Activated CD4-positive, alpha-beta T cell treated with anti-CD3 and anti-CD28 coated beads, Interleukin-2, amount 10 ng/mL, durations not matched to agents 24 days and 14 days (primary cell): ENCODE measurements at regions not wholly inside any gene's neighbourhood (a gene's known extent, or its start where the extent isn't known, plus 50 kb on each side); places are given as distances from the start of the nearest gene placed in this dataset.

ENCODE experiments used
- DNase-seq: peaks from one replicate; pipeline ENCODE4 v3.0.0; 2022
- H3K27ac Mint-ChIP-seq: one replicate; pipeline ENCODE4 v1.8.0; 2022; ENCODE audit warnings: mild to moderate bottlenecking, mixed read lengths
- H3K27me3 Mint-ChIP-seq: one replicate; pipeline ENCODE4 v1.8.0; 2022; ENCODE audit warnings: mixed read lengths
- H3K36me3 Mint-ChIP-seq: one replicate; pipeline ENCODE4 v1.8.0; 2022; ENCODE audit warnings: low read depth, mild to moderate bottlenecking, mixed read lengths
- H3K4me1 Mint-ChIP-seq: one replicate; pipeline ENCODE4 v1.8.0; 2021; ENCODE audit warnings: mixed read lengths
- H3K4me3 Mint-ChIP-seq: one replicate; pipeline ENCODE4 v1.8.0; 2022; ENCODE audit warnings: mild to moderate bottlenecking, moderate library complexity, mixed read lengths
- H3K9me3 Mint-ChIP-seq: one replicate; pipeline ENCODE4 v1.8.0; 2021; ENCODE audit warnings: mixed read lengths
- intact Hi-C: fragments of 100-400 bp; cut with micrococcal nuclease; formaldehyde crosslinking; loops from one replicate; pipeline ENCODE4 v1.15.1; 2023

DNA sequence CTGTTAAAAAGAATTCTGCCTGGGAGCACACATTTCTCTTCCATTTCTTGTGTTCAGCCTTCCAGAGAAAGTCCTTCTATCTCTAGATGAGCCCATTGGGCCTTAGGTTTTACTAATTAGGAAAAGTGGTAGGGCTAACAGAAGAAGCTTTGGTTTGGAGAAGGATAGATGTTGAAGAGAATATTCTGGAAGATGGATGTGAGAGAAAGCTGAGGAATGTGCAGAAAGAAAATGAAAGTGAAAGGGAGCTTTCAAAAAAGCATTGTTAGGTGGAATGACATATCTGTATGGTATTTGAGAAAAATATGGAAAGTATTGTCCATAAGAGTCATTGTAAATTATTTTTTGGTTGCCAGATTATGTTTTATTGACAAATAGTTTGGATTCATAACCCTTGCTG, 474.8 kb upstream of the SLIT2 start:
- Mint-ChIP-seq H3K4me1 (no peaks in the 10 kb centered on the region), H3K27ac (no peak overlapping the region), H3K9me3 (peaks cover 12% of the 10 kb centered on the region), H3K27me3 (no peaks in the 10 kb centered on the region), H3K36me3 (no peaks in the 10 kb centered on the region), H3K4me3 (no peak overlapping the region)
- DNase-seq: no peak
- intact Hi-C loops: no loop called here

DNA sequence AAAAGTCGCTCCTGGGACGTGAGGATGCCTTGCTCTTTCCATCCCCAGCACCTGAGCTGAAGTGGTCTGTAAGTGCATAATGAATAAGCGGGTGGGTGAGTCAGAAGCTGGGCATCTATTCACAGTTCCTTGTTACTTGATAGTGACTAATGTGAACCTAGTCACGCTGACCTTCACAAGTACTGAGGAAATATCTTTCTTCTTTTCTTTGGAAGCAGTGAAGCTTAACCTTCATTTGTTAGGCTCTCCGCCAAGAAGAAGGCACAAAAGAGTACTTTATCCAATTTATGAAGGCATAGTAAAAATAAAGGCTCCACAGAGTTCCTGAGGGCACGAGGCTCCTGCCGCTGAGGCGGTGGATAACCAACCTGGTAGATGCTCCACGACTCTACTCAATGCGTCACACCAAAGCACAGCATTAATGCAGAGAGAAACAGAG, 475.7 kb upstream of the SLIT2 start:
- Mint-ChIP-seq H3K27me3 (no peaks in the 10 kb centered on the region), H3K4me3 (no peak overlapping the region), H3K4me1 (no peaks in the 10 kb centered on the region), H3K36me3 (no peaks in the 10 kb centered on the region), H3K9me3 (peaks cover 12% of the 10 kb centered on the region), H3K27ac (no peak overlapping the region)
- intact Hi-C loops: no loop called here
- no peak for DNase-seq

DNA sequence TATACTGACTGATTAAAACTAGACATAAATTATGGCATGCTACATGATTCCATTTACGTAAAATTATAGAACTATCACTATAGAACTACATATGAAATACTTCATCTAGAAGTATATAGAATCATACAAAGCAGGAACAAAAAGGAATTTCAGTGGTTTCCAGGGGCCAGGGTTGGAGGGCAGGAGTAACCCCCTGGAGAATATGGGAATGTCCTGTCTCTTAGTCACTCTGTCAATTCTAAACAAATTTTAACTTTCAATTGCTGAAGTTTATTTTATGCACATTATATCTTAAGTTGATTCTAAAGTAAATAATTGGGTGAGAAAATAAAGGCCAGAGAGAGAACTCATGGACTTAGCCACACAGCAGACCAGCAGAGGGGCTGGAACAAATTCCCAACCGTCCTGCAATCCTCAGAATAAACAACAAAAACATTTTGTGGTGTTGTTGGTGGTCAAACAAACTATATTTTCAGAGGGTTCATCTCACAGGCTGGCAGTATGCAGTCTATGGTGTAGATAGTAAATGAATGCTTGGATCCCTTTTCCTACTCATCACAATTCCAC, 476.9 kb upstream of the SLIT2 start:
- no peak for DNase-seq
- H3K36me3 Mint-ChIP-seq: no peaks in the 10 kb centered on the region
- intact Hi-C loops: no loop called here
- H3K4me1 Mint-ChIP-seq: no peaks in the 10 kb centered on the region
- H3K9me3 Mint-ChIP-seq: peaks cover 9% of the 10 kb centered on the region
- H3K4me3 Mint-ChIP-seq: no peak overlapping the region
- H3K27ac Mint-ChIP-seq: no peak overlapping the region
- H3K27me3 Mint-ChIP-seq: no peaks in the 10 kb centered on the region

DNA sequence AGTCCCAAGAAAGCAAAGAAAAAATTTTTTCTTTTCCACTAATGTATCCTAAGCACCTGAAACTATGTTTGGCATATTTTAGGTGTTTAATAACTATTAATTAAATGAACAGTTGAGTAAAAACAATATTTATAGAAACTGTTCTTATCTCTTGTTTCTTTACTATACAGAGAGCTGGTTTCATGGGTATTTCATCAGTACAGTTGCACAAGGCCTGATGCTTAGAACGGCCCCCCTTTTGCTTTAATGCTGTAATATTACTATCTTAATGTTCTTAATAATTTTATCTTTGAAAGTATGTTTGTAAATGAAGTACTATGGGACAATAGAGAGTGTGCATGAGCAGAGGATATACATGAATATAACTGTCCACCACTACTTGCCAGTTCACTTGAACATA, 479.1 kb upstream of the SLIT2 start:
- no peak for DNase-seq
- H3K4me3 Mint-ChIP-seq: no peak overlapping the region
- no peaks in the 10 kb centered on the region for H3K27me3 Mint-ChIP-seq
- no peaks in the 10 kb centered on the region for H3K4me1 Mint-ChIP-seq
- H3K36me3 Mint-ChIP-seq: no peaks in the 10 kb centered on the region
- intact Hi-C loops: no loop called here
- no peak overlapping the region for H3K27ac Mint-ChIP-seq
- peaks cover 12% of the 10 kb centered on the region for H3K9me3 Mint-ChIP-seq

DNA sequence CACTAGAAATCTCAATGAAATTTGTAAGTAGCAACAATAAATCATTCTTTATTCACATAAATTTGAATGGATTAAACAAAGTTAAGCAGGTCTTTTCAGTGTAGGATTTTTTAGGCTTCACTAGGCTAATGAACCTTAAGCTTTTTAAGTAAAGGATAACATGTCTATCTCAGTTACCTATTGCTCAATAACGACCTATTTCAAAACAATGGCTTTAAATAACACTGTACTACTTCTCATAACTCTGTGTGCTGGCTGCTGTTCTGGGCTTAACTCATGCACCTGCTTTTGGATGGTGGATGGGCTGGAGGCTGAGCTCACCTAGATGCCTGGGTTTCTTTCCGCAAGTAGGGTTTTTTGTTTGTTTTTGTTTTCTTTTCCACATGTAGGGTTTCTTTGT, 495.0 kb upstream of the SLIT2 start:
- no peaks in the 10 kb centered on the region for H3K9me3 Mint-ChIP-seq
- no peaks in the 10 kb centered on the region for H3K36me3 Mint-ChIP-seq
- DNase-seq: no peak
- no peaks in the 10 kb centered on the region for H3K4me1 Mint-ChIP-seq
- H3K4me3 Mint-ChIP-seq: no peak overlapping the region
- intact Hi-C loops: no loop called here
- no peaks in the 10 kb centered on the region for H3K27me3 Mint-ChIP-seq
- no peak overlapping the region for H3K27ac Mint-ChIP-seq

DNA sequence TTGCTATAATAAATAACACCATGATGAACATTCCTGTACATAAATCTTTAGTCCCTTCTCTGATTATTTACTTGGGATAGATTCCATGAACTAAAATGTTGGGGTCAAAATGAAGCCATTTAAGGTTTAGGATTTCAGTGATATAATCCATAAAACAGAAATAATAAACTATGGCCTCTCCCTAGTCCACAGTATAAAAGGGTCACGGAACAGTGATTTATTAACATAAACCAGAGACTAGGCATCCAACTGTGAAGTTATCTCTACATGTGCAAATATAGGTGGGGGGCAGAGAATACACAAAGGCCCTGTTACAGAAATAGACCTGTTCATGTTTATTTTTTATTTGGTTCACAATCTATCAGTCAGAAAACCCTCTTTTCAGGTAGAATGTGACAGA, 499.1 kb upstream of the SLIT2 start:
- intact Hi-C loops: no loop called here
- H3K36me3 Mint-ChIP-seq: no peaks in the 10 kb centered on the region
- H3K9me3 Mint-ChIP-seq: no peaks in the 10 kb centered on the region
- DNase-seq: no peak
- H3K27ac Mint-ChIP-seq: no peak overlapping the region
- H3K4me3 Mint-ChIP-seq: no peak overlapping the region
- no peaks in the 10 kb centered on the region for H3K27me3 Mint-ChIP-seq
- H3K4me1 Mint-ChIP-seq: no peaks in the 10 kb centered on the region

DNA sequence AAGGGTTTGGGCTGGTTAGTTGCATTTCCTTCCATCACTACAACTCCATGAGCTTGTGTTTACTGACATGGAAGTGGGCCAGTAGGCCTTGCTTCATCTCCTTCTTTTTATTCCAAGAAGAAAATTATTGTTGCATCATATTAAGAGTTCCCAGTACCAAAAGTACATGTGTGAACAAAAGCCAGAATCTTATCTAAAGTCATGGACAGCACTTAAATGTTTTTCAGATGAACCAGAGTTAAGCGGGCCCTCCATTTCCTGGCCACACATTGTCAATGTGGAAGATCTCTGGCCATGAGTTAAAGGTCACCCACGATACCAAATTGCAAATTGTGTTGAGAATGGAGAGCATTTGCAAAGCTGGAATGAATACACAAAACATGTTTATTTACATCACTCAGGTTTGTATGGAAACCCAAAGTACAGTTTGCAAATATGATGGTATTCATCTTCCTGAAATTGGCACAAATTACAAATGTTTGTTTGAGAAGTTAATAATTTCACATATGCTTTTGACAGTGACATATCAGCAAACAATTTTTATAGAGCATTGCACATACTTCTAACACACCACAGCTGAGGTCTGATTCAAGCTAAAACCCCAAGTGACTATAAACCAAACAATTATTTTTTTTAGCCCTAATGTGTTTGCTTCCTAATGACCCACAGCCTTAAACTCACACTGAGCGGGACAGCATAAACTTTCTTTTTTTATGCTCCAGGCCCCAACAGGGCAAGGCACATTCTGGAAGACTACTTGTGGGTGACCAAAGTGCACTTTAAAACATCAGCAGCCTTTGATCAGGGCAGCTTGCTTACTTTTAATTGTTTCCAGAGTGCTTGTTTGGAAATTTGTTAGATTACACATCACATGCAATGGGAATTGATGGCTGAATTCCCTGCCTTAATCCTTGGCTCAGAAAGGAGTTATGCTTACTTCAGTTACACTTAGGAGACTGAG, 502.9 kb upstream of the SLIT2 start:
- peaks cover 4% of the 10 kb centered on the region for H3K9me3 Mint-ChIP-seq
- no peaks in the 10 kb centered on the region for H3K4me1 Mint-ChIP-seq
- no peak overlapping the region for H3K4me3 Mint-ChIP-seq
- H3K27me3 Mint-ChIP-seq: no peaks in the 10 kb centered on the region
- H3K27ac Mint-ChIP-seq: no peak overlapping the region
- no peak for DNase-seq
- intact Hi-C loops: no loop called here
- H3K36me3 Mint-ChIP-seq: no peaks in the 10 kb centered on the region

DNA sequence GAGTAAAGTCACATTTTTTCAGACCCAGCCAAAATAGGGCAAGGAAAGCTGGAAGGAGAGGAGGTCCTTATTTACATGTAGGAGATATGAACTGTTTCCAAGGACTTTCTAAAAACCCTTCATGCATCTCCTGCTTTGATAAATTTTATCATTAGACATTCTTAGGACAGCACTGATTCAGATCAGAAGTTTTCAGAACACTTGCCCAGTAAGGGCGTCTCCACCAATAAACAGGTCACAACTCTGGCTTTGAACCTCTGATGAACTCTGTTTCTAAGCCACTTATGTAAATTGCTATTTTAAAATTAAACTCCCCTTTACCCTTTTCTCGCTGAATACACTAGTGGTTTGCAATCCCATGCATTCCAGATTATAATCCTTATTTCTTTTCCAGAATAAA, 505.3 kb upstream of the SLIT2 start:
- no peak for DNase-seq
- H3K36me3 Mint-ChIP-seq: no peaks in the 10 kb centered on the region
- H3K27ac Mint-ChIP-seq: no peak overlapping the region
- H3K9me3 Mint-ChIP-seq: peaks cover 8% of the 10 kb centered on the region
- intact Hi-C loops: no loop called here
- H3K27me3 Mint-ChIP-seq: no peaks in the 10 kb centered on the region
- no peak overlapping the region for H3K4me3 Mint-ChIP-seq
- no peaks in the 10 kb centered on the region for H3K4me1 Mint-ChIP-seq

DNA sequence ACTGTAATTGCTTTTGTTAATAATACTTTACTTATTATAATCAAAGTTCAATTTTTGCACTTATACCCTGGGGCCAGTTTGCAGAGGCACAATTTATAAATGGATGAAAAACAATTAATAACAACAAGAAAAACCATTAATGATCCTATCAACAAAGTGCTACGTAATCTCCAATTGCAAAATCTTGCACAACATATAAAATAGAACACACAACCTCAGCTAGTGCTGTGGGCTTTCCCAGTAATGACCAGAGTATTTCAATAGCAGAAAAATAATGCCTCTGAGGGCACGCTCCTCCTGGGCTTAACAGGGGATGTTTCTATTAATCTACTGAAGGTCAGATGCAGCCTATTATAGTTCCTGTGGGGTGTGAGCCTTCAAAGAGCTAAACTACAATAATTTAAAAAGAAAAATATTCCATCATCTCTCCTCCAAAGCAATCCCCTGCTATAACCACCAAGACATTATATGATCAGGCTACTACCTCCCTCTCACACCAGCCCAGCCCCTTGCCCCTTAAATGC, 508.5 kb upstream of the SLIT2 start:
- Mint-ChIP-seq H3K4me3 (no peak overlapping the region), H3K4me1 (no peaks in the 10 kb centered on the region), H3K27ac (no peak overlapping the region), H3K36me3 (no peaks in the 10 kb centered on the region), H3K27me3 (no peaks in the 10 kb centered on the region), H3K9me3 (peaks cover 8% of the 10 kb centered on the region)
- intact Hi-C loops: no loop called here
- no peak for DNase-seq

DNA sequence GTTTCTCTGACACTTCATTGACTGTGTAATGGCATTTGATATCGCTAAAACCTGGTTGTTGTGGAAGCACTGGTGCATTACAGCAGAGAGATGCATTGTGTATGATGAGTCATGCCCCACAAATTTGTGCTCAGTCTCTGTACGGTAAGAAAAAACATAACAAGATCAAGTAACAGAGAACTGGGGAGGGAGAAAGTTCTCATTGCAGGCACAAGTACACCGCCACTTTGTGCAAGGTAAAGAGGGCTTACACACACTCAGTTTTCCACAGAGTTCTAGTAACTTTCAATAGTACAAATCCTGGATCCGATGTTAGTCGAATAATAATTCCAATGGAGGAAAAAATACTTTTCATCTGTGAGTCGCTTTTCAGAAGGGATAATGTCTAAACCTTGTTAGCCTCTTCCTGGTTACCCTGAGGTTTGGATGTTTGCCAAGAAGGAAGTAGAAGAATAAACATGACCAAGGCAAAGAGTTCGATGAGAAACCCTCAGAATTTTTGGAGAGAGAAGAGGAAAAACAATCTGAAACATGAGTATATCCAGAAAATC, 512.5 kb upstream of the SLIT2 start:
- no peaks in the 10 kb centered on the region for H3K36me3 Mint-ChIP-seq
- no peak overlapping the region for H3K27ac Mint-ChIP-seq
- intact Hi-C loops: no loop called here
- no peak for DNase-seq
- H3K27me3 Mint-ChIP-seq: no peaks in the 10 kb centered on the region
- H3K4me3 Mint-ChIP-seq: no peak overlapping the region
- peaks cover 10% of the 10 kb centered on the region for H3K9me3 Mint-ChIP-seq
- no peaks in the 10 kb centered on the region for H3K4me1 Mint-ChIP-seq

DNA sequence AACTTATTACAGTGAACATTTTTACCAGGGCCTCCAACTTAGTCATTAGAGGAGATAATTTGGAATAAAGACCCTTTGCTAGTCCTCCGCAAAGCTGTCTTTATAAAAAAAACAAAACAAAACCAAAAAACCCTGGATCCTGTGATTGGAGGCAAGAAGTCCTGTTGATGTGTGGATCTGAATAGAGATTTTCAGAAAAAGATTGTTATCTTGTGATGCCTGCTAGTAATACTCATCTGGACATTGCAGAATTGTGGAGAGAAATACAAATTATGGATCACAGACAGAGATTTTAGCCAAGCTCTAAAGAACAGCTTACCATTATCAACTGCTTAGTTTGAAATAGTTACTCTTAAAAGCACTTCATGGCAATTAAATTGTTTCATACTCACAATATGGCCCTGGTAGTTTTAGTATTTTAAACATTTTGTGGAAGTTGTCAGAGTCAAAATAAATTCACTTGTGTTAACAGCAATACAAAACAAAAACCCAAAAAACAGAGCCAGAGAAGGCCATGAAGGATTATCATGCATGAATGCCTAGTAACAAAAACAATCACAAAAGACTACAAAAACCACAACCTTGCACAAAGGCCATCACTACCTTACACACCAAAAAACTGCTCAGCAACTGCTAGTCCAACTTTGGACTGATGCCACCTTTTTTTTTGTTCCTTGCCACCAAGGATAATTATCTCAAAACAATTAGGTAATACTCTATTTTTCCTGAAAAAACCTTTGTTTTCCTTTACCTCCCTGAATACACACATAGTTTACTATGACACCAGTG, 514.5 kb upstream of the SLIT2 start:
- intact Hi-C loops: no loop called here

DNA sequence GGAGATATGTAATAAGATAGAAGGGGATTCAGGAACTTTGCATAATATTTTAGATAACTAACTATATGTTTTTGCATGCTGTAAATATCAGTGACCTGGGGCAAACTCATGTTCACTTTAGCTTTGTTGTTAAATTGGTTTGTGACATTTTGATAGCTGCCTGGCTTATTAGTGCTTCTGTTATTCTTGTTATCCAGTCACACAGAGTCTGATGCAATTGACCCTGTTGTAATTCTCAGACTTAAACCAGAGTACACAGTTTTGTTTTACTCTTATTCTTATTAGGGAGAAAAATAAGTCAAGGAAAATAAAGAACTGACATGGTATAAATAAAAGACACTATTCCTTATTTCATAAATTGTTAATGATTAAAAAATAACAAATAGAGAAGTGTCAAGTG, 516.7 kb upstream of the SLIT2 start:
- Mint-ChIP-seq H3K27me3 (no peaks in the 10 kb centered on the region), H3K9me3 (peaks cover 4% of the 10 kb centered on the region), H3K4me1 (peaks cover 1% of the 10 kb centered on the region), H3K4me3 (no peak overlapping the region), H3K27ac (no peak overlapping the region), H3K36me3 (no peaks in the 10 kb centered on the region)
- no peak for DNase-seq
- intact Hi-C loops: no loop called here

More for the DNA sequence above, 514.5 kb upstream of the SLIT2 start:
- DNase-seq: no peak
- H3K4me3 Mint-ChIP-seq: no peak overlapping the region
- H3K4me1 Mint-ChIP-seq: no peaks in the 10 kb centered on the region
- H3K9me3 Mint-ChIP-seq: peaks cover 4% of the 10 kb centered on the region
- no peak overlapping the region for H3K27ac Mint-ChIP-seq
- no peaks in the 10 kb centered on the region for H3K36me3 Mint-ChIP-seq
- no peaks in the 10 kb centered on the region for H3K27me3 Mint-ChIP-seq

DNA sequence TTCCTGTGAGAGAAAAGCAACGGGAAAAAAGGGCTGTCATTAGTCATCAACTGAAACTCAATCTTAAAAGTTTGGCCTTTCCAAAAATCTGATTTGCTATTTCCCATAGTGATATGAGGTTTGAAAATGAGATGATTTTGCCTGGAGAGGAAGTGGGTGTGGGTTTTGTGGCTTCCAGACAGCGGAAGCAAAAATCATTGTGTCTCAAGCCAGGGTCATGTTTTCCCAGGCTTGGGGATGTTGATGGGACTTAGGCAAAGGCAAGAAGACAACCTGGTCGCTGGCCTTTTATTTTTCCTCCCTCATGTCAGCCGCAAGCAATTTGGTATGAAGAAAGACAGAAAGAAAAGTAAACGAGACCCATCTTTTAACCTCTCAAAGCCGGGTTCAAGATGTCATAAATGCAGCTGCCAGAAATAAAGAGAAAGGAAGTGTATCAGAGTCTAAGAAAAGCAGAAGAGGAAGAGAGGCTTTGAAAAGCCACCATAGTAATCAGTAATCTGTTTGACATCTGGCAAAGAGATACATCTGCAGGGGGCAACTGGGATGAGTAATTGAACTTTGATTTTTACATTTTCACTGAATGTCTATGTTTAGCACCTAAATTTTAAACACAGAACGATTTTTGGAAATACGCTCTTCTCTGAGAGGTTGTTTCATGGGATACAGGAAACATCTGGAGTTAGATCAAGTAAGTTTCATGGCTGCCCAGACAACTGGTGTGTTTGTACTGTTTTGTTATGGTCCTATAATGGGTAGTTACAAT, 521.6 kb upstream of the SLIT2 start:
- Mint-ChIP-seq H3K27ac (no peak overlapping the region), H3K36me3 (no peaks in the 10 kb centered on the region), H3K4me3 (no peak overlapping the region), H3K27me3 (no peaks in the 10 kb centered on the region), H3K9me3 (peaks cover 4% of the 10 kb centered on the region), H3K4me1 (peaks cover 6% of the 10 kb centered on the region)
- no peak for DNase-seq
- intact Hi-C loops: no loop called here
